Transverse colon (tissue), 4 donors: ENCODE measurements at regions not wholly inside any gene's neighbourhood (a gene's known extent, or its start where the extent isn't known, plus 50 kb on each side); places are given as distances from the start of the nearest gene placed in this dataset.

Experiments
- EP300 ChIP-seq: sonication (generic); formaldehyde crosslinking; IDR thresholded peaks from one replicate; pipeline ENCODE4 v1.6.1; 2017; ENCODE audit warnings: antibody characterized with exemption, low read depth
- POLR2A ChIP-seq: fragments of 450-650 bp; IDR thresholded peaks from one replicate; pipeline ENCODE4 v1.6.1; 2016; ENCODE audit warnings: antibody characterized with exemption, mild to moderate bottlenecking, moderate library complexity
- POLR2AphosphoS5 ChIP-seq, 3 donors: sonication (generic); formaldehyde crosslinking; IDR thresholded peaks; one replicate each; pipeline ENCODE4 v1.6.1; 2016; ENCODE audit warnings: antibody characterized with exemption in 3 of 3
- TF ChIP-seq, protein P1 (sequence below), 5 experiments: fragments of 200-600 bp in 3 of 5; fragments of 450-650 bp in 2 of 5; sonication (generic) in 3 of 5; IDR thresholded peaks; 1 replicate in 2 of 5; 2 replicates in 3 of 5; pipeline ENCODE4 v1.5.1; 2016 to 2017; ENCODE audit warnings: antibody characterized with exemption in 5 of 5, inconsistent platforms in 3 of 5, mild to moderate bottlenecking in 2 of 5, moderate library complexity in 1 of 5

DNA sequence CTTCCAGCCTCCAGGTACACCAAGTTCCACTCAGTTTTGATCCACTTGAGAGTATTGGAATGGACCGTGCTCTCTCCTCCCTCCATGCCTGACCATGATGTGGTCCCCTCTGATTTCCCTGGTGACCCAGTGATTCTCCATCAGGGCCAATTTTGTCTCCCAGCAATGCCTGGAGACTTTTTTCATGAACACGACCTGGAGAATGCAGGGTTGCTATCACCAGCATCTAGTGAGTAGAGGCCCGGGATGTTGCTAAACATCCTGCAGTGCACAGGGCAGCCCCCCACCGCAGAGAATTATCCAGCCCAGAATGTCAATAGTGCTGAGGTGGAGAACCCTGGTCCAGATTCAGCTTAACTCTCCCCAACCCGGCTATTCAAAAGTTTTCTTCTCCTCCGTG lies 134.0 kb upstream of the RREB1 start:
- TF ChIP-seq, protein P1, sequence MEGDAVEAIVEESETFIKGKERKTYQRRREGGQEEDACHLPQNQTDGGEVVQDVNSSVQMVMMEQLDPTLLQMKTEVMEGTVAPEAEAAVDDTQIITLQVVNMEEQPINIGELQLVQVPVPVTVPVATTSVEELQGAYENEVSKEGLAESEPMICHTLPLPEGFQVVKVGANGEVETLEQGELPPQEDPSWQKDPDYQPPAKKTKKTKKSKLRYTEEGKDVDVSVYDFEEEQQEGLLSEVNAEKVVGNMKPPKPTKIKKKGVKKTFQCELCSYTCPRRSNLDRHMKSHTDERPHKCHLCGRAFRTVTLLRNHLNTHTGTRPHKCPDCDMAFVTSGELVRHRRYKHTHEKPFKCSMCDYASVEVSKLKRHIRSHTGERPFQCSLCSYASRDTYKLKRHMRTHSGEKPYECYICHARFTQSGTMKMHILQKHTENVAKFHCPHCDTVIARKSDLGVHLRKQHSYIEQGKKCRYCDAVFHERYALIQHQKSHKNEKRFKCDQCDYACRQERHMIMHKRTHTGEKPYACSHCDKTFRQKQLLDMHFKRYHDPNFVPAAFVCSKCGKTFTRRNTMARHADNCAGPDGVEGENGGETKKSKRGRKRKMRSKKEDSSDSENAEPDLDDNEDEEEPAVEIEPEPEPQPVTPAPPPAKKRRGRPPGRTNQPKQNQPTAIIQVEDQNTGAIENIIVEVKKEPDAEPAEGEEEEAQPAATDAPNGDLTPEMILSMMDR (IDR thresholded peaks at IDR 0.05) = no peak
- TF ChIP-seq POLR2A = no peak
- TF ChIP-seq POLR2AphosphoS5 (IDR thresholded peaks at IDR 0.05) = no peak
- no peak for TF ChIP-seq EP300
